Lower lobe of right lung (tissue), 2 donors: ENCODE measurements at regions not wholly inside any gene's neighbourhood (a gene's known extent, or its start where the extent isn't known, plus 50 kb on each side); places are given as distances from the start of the nearest gene placed in this dataset.

Source experiments
- ATAC-seq, 2 donors: fragments of 200-7000 bp; cut with Tn5 transposase; one replicate each; pipeline ENCODE4 v1.9.1; 2020 to 2022; ENCODE audit warnings: mild to moderate bottlenecking in 2 of 2, moderate library complexity in 2 of 2
- DNase-seq: peaks from one replicate; pipeline ENCODE4 v3.0.0-alpha.2; 2020
- H3K27ac ChIP-seq: fragments of 200-600 bp; one replicate; pipeline ENCODE4 v1.8.0; 2022
- H3K27me3 ChIP-seq: fragments of 200-600 bp; one replicate; pipeline ENCODE4 v1.8.0; 2022; ENCODE audit warnings: low read depth
- H3K36me3 ChIP-seq: fragments of 200-600 bp; one replicate; pipeline ENCODE4 v1.8.0; 2022; ENCODE audit warnings: mild to moderate bottlenecking
- H3K4me1 ChIP-seq: fragments of 200-600 bp; one replicate; pipeline ENCODE4 v1.8.0; 2022
- H3K4me3 ChIP-seq: fragments of 200-600 bp; one replicate; pipeline ENCODE4 v1.8.0; 2022; ENCODE audit warnings: mild to moderate bottlenecking
- H3K9me3 ChIP-seq: fragments of 200-600 bp; one replicate; pipeline ENCODE4 v1.8.0; 2022
- CTCF ChIP-seq: fragments of 200-600 bp; IDR thresholded peaks from one replicate; pipeline ENCODE4 v1.8.0; 2022; ENCODE audit warnings: antibody characterized with exemption, mild to moderate bottlenecking
- intact Hi-C: fragments of 100-400 bp; cut with DNase I; formaldehyde crosslinking; loops from one replicate; pipeline ENCODE4 v1.11.0; 2022
- donor health status: DM: no; HTN: yes; CAD: no; lungs with severe emphysema.

GRCh38 chr16:11493531-11493929 is 93.2 kb downstream of the LITAF start:
- DNase-seq = no peak

GRCh38 chr16:11494029-11494428 is 92.7 kb downstream of the LITAF start:
- no peak for DNase-seq
- H3K27me3 ChIP-seq = no peaks in the 10 kb centered on the region
- peaks cover 30% of the 10 kb centered on the region for H3K4me1 ChIP-seq
- no peak overlapping the region for H3K4me3 ChIP-seq
- TF ChIP-seq CTCF = no peak
- intact Hi-C loops = no loop called here
- H3K9me3 ChIP-seq = no peaks in the 10 kb centered on the region
- ATAC-seq = no peak
- H3K27ac ChIP-seq = no peak overlapping the region
- no peaks in the 10 kb centered on the region for H3K36me3 ChIP-seq

More at GRCh38 chr16:11493531-11493929, 93.2 kb downstream of the LITAF start:
- peaks cover 30% of the 10 kb centered on the region for H3K4me1 ChIP-seq
- no peak overlapping the region for H3K4me3 ChIP-seq
- H3K27me3 ChIP-seq = no peaks in the 10 kb centered on the region
- H3K27ac ChIP-seq = no peak overlapping the region
- TF ChIP-seq CTCF = no peak
- no peak for ATAC-seq
- intact Hi-C loops = no loop called here
- H3K9me3 ChIP-seq = no peaks in the 10 kb centered on the region
- no peaks in the 10 kb centered on the region for H3K36me3 ChIP-seq

- H3K36me3 ChIP-seq = no peaks in the 10 kb centered on the region
- H3K4me3 ChIP-seq = no peak overlapping the region
- ATAC-seq (no peak), DNase-seq (no peak)
- no peak for TF ChIP-seq CTCF
- H3K27ac ChIP-seq = no peak overlapping the region
- H3K27me3 ChIP-seq = no peaks in the 10 kb centered on the region
- H3K9me3 ChIP-seq = no peaks in the 10 kb centered on the region
- peaks cover 30% of the 10 kb centered on the region for H3K4me1 ChIP-seq
- intact Hi-C loops = no loop called here
These were observed 92.3 kb downstream of the LITAF start for GRCh38 chr16:11494433-11494832.

- Histone ChIP-seq H3K27me3 (no peaks in the 10 kb centered on the region), H3K4me1 (peaks cover 30% of the 10 kb centered on the region), H3K4me3 (no peak overlapping the region), H3K9me3 (no peaks in the 10 kb centered on the region), H3K36me3 (no peaks in the 10 kb centered on the region), H3K27ac (no peak overlapping the region)
- DNase-seq (no peak), ATAC-seq (no peak)
- intact Hi-C loops = no loop called here
- TF ChIP-seq CTCF = no peak
These were observed 91.7 kb downstream of the LITAF start for GRCh38 chr16:11495066-11495407.
